ENCODE measurements at regions not wholly inside any gene's neighbourhood (a gene's known extent, or its start where the extent isn't known, plus 50 kb on each side); places are given as distances from the start of the nearest gene placed in this dataset.

DNA sequence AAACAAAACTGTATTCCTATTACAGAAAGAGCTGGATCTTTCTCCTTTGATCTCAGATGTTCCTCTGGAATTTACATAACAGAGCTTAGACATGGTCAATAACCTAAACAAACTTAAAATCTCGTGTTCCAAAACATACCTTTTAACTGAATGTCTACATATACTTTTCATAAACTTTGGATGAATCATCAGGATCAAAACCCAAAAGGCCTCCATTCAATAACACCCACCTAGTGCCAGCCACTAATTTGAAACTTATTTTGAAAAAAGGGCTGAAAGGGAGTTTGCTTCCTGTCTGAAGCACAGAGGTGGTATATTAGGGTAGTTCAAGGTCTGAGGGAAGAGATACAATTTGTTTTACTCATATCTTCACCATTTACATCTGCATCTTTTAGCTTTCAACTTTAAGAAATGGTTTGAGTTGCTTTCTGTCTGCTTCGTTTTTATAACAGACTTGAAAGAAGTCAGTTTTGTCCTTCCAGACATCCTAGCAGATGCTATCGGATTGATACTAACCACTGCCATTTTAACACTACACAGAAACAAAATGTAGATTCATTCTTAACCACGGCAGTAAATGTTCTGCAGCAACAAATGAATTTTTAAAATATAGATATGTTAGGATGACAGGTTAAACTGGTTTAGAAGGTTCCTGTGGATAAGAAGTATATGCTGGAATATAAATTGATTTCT is 242.8 kb upstream of the DKK2 start:
- DNase-seq: no peak
- in situ Hi-C loops (cut with HindIII; ENCODE audit: low pct_ligation_motif_present, low pct_unique_long_range_greater_than_20kb, low sequenced_read_pairs): no loop called here

DNA sequence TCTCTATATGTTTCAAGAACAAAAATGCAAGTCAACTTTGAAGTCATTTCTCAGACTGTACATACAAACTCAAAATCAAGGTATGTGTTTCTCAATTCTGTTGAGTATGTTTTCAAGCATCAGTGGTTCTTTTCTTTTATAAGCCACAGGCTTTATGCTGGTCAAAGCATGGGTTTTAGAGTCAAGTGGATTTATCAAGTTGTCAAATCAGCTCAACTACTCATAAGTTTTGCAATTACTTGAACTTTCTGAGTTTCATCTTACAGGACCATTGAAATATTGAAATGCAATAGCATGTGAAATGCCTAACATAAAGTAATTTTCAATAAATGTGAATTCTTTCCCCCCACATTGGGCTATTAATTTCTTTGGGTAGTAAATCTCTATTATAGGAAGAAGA is 239.9 kb upstream of the DKK2 start:
- in situ Hi-C loops (cut with HindIII; ENCODE audit: low pct_ligation_motif_present, low pct_unique_long_range_greater_than_20kb, low sequenced_read_pairs): no loop called here
- no peak for DNase-seq

DNA sequence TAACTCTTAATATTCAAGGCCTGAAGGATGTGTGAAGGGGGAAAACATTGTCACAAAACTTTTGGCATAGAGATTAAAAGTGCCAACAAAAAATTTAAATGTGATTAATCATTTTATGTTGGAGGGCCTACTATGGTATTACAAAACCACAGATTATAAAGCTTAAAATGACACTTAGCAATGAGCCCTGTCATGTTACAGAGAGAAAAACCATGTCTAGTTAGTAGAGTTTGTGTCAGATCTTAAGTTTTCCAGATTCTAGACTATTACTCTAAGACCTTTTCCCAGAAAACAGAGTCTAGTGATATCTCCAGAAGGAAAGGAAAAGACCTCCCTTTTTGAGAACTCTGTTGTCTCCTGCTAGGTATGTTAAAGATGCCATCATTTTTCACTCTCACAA is 239.1 kb upstream of the DKK2 start:
- in situ Hi-C loops (cut with HindIII; ENCODE audit: low pct_ligation_motif_present, low pct_unique_long_range_greater_than_20kb, low sequenced_read_pairs): no loop called here
- DNase-seq: no peak

DNA sequence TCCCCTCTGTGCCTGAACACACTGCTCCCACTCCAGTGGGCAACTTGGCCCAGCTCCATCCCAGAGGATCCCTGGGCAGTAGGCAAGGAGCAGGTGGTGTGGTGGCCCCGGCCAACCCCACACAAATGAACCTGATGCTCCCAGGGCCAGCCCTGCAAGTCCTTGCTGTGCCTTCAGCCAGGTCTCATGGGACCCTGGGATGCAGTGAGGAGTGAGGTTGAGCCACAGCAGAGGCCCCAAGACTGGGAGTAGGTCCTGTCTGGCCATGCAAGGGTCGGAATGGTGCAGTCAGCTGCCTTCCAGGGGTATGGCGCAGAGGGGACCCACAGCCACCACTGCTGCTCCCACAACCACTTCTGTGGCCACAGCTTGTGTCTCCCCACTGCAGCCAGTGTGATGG is 234.5 kb upstream of the DKK2 start:
- in situ Hi-C loops (cut with HindIII; ENCODE audit: low pct_ligation_motif_present, low pct_unique_long_range_greater_than_20kb, low sequenced_read_pairs): no loop called here
- DNase-seq: no peak

DNA sequence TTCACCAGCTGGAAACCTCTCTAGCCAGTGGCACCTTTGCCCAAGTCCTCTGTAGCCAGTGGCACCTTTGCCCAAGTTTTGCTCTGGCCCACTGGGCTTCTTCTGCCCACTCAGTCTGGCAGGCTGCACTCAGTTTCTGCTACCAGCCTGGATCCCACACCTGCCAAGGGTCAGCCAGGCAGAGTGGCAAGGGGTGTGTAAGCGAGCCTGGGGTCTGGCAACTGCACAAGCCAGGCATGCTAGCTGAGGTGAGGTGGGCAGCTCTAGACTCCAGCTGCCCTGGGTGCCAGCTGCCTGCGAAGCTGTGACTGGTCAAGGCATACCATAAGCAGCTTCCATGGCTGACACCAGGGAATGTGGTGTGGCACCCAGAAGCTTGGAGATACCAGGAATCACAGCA is 233.1 kb upstream of the DKK2 start:
- in situ Hi-C loops (cut with HindIII; ENCODE audit: low pct_ligation_motif_present, low pct_unique_long_range_greater_than_20kb, low sequenced_read_pairs): no loop called here
- no peak for DNase-seq

DNA sequence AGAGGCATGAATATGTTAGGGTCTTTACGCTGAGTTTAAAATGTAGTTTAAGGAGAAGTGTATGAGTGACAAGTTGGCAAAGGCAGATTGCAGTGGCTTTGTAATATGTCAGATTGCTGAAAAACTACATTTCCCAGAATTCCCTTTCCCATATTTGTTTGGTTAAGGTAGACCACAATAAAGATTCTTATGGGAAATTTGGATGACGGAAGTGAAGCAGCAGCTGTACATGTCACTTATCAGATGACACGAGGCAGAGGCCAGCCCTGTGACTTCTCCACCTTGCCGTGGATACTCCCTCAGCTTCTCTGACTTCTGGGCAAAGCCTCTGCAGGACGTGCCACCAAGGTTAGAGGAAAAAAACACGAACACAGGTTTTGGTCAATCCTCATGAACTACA is 229.7 kb upstream of the DKK2 start:
- DNase-seq: no peak
- in situ Hi-C loops (cut with HindIII; ENCODE audit: low pct_ligation_motif_present, low pct_unique_long_range_greater_than_20kb, low sequenced_read_pairs): no loop called here

DNA sequence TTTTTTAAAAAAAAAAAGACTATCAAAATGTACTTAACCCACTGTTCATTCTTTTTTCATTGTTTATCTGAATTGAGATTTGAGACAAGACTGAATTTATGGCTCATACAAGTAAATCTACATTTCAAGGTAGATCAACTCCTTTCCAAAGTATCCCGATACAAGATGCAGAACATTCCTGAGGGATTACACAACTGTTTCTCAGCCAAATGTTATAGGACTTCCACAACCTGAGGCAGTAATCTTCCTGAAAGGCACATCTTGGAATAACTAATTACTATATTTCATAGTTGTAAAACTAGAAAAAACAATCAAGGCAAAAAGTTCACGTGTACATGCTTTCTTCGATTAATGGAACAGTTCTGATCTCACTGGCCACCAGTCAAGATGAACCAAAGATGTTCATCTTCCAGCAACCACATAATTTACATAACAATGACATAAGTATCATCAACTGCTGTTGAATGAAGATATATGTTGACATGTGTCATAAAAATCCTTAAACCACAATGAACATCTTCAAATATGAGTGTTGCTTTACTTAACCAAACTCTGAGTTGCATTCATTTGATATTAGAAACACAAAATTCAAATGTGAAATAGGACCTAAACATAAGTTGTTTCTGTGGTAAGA is 225.2 kb upstream of the DKK2 start:
- in situ Hi-C loops (cut with HindIII; ENCODE audit: low pct_ligation_motif_present, low pct_unique_long_range_greater_than_20kb, low sequenced_read_pairs): no loop called here
- no peak for DNase-seq

DNA sequence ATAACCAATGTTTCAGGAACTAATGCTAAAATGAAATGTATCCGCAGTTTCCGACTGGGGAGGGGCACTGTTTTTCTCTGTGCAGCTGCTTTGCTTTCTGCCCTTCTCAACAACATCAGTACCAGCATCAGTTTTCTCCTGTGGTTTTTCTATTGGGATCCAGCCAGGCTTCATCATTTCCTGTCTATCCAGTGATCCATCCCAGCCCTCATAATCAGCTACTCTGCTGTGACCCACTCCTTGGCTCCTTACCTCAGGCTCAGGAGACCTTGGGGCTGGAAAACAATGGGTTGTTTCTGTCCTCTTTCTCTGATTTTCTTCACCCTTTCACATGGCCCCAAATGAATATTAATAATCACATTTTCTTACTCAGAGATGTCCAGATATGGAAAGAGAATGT is 222.2 kb upstream of the DKK2 start:
- in situ Hi-C loops (cut with HindIII; ENCODE audit: low pct_ligation_motif_present, low pct_unique_long_range_greater_than_20kb, low sequenced_read_pairs): no loop called here
- no peak for DNase-seq

DNA sequence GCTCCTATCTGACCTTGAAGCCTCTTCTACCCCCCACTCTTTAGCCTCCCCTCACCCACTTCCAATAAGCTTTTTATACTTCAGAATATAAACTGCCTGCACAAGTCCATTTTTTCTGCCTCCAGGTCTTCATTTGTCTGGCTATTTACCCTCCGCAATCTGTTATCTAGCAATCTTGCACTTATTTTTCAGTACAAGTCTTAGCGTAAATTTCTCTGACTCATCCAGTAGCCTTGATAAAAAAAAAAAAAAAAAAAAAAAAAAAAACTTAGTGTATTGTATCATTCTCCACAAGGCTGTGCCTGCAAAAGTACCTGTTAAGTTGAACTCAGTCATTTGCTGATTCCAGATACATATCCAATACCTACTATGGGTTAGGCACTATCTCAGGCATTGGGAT is 219.5 kb upstream of the DKK2 start:
- no peak for DNase-seq
- in situ Hi-C loops (cut with HindIII; ENCODE audit: low pct_ligation_motif_present, low pct_unique_long_range_greater_than_20kb, low sequenced_read_pairs): no loop called here

DNA sequence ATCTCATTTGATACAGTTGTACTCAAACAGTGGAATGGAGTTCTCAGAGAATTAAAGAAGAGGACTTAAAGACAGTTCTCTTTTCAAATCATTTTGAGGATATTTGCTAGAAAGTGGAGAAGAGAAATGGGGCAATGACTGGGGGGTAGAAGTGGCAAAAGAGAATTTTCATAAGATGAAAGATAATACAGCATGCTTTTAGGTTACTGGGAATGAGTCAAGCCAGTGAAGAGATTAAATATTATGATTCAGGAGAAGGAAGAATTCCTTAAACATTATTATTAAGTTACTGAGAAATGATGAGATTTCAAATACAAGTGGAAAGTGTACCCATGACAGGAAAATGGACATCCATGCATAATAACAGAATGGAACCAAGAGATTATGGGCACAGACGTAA is 219.0 kb upstream of the DKK2 start:
- in situ Hi-C loops (cut with HindIII; ENCODE audit: low pct_ligation_motif_present, low pct_unique_long_range_greater_than_20kb, low sequenced_read_pairs): no loop called here
- no peak for DNase-seq

DNA sequence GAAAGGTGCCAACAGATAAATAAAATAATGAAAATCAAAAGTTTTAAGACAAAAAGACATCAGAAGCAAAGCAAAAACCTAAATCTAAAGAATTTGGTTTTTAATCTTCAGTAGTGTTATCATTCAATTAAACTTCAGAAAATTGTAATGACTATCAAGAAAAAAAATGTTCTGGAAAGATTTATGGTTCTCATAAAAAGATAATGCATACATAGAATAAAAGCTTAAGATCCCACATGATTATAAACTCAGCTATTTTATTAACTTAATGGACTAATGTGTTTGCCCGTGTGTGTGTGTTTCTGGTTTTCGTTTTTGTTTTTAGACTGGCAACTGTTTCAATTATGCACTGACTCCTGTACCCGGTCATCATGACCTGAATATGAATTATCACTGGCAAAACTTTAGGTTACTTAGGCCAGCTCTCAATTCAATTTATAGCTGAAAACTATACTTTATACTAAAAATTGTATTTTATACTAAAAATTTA is 217.5 kb upstream of the DKK2 start:
- in situ Hi-C loops (cut with HindIII; ENCODE audit: low pct_ligation_motif_present, low pct_unique_long_range_greater_than_20kb, low sequenced_read_pairs): no loop called here
- DNase-seq: no peak

DNA sequence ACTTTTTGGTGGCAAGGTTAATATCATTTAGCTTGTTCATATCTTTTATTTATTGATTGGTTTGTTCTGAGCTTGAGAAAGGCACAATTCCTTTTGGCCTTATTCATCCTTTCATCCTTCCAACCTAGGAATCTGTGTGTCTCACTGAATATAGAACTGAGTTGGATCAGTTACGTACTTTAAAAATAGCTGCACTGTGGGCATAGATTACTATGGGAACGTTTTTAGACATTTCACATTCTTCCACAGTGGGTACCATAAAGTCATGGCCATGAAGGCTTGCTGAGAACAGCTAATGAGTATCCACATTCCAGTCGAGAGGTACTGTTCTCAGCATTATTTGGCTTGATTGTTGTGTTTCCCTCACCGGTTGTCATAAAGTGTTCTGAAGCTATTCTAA is 217.0 kb upstream of the DKK2 start:
- in situ Hi-C loops (cut with HindIII; ENCODE audit: low pct_ligation_motif_present, low pct_unique_long_range_greater_than_20kb, low sequenced_read_pairs): no loop called here

DNA sequence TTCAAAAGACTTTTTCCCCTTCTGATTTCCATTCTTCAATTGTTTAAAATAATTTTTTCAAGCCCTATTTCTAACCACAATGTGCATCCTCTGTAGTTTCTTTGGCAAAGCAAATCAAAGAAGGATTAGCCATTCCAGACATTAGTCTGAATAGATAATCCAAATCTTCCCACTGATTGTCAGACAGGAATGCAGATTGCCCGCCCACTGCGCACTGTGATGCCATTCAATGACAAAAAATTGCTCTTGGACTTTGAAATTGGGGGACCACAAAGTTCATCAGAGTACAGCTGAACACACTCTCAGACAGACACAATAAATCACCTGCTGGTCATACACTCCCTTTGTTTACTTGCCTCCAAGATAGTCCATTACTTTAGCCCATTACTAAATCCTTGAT is 216.5 kb upstream of the DKK2 start:
- in situ Hi-C loops (cut with HindIII; ENCODE audit: low pct_ligation_motif_present, low pct_unique_long_range_greater_than_20kb, low sequenced_read_pairs): no loop called here

More for the DNA sequence above, 217.0 kb upstream of the DKK2 start:
- no peak for DNase-seq

DNA sequence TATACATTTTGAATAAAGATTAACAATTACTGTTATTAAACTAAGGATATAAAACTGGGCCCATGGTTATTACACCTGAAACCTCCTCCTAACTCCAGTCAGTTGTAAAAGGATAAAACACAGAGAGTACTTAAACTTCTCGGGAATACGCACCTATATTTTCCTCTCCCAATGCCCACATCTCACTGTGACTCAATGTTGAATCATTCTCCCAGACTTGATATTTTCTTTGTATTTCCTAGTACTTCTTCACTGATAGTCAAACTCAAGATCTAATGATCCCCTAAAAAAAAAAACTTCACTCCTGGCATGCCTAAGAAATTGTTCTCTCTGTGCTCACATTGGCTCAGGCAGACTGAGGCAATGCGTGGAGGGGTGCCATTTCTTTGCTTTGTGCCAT is 212.5 kb upstream of the DKK2 start:
- no peak for DNase-seq
- in situ Hi-C loops (cut with HindIII; ENCODE audit: low pct_ligation_motif_present, low pct_unique_long_range_greater_than_20kb, low sequenced_read_pairs): no loop called here

More for the DNA sequence above, 216.5 kb upstream of the DKK2 start:
- DNase-seq: no peak

DNA sequence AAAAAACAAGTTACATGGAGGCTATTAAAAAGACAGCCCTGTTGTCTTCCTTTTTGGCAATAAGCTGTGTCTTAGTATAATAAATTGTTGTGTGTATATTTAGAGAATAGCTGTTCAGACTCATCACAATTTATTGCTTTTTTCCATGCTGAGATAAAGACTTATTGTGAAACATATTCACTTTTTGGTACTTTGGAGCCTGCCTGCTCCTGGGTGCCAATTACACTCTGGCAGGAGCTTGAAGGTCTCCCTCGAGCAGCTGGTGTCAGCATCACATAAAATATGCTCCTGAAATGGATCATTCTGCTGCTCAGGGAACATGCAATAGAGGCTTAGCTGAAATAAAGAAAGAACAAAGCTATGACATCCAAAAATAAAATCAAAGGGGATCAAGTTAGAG is 211.6 kb upstream of the DKK2 start:
- in situ Hi-C loops (cut with HindIII; ENCODE audit: low pct_ligation_motif_present, low pct_unique_long_range_greater_than_20kb, low sequenced_read_pairs): no loop called here
- DNase-seq: no peak

DNA sequence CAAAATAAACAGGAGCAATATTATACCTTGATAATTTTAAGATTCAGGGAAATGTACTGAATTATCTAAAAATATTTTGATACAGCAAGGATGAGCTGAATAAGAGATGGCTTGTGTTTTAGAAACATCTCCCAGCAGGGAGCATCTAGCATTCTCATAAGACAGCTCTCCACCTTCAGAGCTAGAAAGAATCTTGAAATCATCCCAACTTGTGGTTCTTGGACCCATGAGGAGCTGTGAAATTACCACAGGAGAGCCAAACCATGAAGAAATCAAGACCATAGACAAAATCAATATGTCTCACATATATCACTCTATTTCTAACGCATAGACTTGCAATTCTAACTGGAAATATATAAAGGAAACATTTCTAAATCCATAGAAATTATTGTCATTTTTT is 210.6 kb upstream of the DKK2 start:
- in situ Hi-C loops (cut with HindIII; ENCODE audit: low pct_ligation_motif_present, low pct_unique_long_range_greater_than_20kb, low sequenced_read_pairs): no loop called here
- no peak for DNase-seq

DNA sequence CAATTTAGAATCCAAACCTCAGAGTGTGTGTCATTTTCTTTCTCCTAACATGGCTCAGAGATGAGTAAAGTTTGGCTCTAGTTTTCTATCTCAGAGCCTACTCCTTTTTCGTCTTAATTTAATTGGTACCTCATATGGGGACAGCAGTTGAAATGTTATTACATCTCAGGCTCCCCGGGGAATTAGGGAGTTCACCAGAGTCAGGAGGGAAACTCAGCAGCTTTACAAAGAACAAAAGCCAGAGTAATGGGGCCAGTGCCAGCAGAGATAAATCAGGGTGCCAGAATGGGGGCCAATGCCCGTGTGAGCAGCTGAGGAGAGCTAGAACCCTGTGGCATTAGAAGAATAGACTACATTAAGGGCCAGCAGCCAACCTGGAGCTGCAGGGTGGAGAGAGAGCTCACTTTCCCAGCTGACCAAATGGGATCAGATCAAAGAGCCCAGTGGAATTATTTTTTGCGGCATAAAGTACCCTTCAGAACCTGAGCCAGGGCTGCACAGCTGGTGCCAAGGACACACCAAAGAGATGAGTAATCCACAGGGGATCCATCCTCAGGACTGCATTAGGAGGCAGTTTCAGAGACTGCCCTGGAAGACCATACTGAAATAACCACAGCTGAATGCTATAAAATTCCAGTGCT is 207.1 kb upstream of the DKK2 start:
- no peak for DNase-seq
- in situ Hi-C loops (cut with HindIII; ENCODE audit: low pct_ligation_motif_present, low pct_unique_long_range_greater_than_20kb, low sequenced_read_pairs): no loop called here

DNA sequence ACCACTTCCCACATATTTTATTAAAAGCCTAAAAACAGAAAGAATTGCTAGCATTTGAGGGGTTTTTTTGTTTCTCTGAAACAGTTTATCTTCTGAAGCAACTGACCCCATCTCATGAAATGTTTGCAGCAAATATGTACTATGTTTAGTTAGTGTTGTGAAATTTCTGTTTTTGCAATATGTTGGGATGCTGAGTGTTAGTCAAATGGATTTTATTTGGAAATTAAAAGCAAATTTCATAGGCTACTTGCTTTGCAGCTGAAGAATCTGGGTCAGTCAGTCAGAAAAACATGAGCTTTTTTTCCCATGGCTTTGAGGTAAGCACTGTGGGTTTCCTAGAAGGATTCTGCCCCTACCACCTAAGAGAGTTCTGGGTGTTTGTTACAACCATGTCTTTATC is 184.9 kb upstream of the DKK2 start:
- in situ Hi-C loops (cut with HindIII; ENCODE audit: low pct_ligation_motif_present, low pct_unique_long_range_greater_than_20kb, low sequenced_read_pairs): no loop called here
- DNase-seq: no peak

DNA sequence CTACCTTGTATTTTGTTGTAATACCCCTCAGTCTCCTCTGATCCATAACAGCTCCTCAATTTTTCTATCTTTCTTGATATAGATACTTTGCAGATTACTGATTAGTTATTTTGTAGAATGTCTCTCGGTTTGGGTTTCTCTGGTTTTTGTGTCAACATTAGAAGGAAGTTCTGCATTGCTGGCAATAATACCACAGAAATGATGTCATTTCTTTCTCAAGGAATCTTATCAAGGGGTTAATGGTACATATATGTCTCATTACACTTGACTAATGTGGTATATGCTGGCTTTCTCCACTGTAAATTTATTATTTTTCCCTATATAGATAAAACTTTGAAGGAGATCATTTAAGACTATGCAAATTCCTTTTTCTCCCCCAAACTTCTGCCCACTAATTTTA is 183.6 kb upstream of the DKK2 start:
- in situ Hi-C loops (cut with HindIII; ENCODE audit: low pct_ligation_motif_present, low pct_unique_long_range_greater_than_20kb, low sequenced_read_pairs): no loop called here
- DNase-seq: no peak

DNA sequence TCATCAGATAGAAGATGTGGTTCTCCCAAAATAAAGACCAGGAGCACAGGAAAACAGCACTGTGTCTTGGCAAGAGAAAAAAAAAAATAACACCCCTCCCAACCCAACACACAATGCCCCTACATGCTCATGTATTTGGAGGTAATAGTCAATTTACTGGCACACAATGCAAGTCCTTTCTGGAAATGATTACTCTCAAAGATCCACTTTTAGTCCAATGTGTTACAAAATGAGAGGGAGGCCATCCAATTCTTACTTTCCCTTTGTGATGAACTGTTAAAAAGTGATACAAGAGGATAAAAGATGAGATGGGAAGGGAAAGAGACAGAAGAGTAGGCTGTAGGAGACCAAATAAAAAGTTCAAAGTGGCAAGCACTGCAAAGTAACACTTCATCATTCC is 180.3 kb upstream of the DKK2 start:
- in situ Hi-C loops (cut with HindIII; ENCODE audit: low pct_ligation_motif_present, low pct_unique_long_range_greater_than_20kb, low sequenced_read_pairs): no loop called here
- DNase-seq: no peak

All from ACHN (cell line).